ENCODE measurements at regions not wholly inside any gene's neighbourhood (a gene's known extent, or its start where the extent isn't known, plus 50 kb on each side); places are given as distances from the start of the nearest gene placed in this dataset.
"Not testable (repeated sequence)": the region's sequence is repeated elsewhere in the genome, so short reads cannot be mapped to it uniquely, and the experiment has no call there.

- not testable (repeated sequence) for DNase-seq
Observed at GRCh38 chr16:31975826-31976419, 102.3 kb downstream of the ZNF267 start.

GRCh38 chr16:31978463-31978862 lies 104.9 kb downstream of the ZNF267 start:
- not testable (repeated sequence) for DNase-seq

- not testable (repeated sequence) for DNase-seq
Observed at GRCh38 chr16:31981739-31982138, 108.1 kb downstream of the ZNF267 start.

- DNase-seq = not testable (repeated sequence)
Observed at GRCh38 chr16:31982986-31983385, 109.4 kb downstream of the ZNF267 start.

- not testable (repeated sequence) for DNase-seq
Observed at GRCh38 chr16:31983666-31984065, 110.1 kb downstream of the ZNF267 start.

GRCh38 chr16:31986895-31987294 lies 113.3 kb downstream of the ZNF267 start:
- not testable (repeated sequence) for DNase-seq

- not testable (repeated sequence) for DNase-seq
Observed at GRCh38 chr16:31988595-31989581, 115.3 kb downstream of the ZNF267 start.

- not testable (repeated sequence) for DNase-seq
Observed at GRCh38 chr16:31990261-31990660, 116.7 kb downstream of the ZNF267 start.

GRCh38 chr16:31990980-31991379 lies 117.4 kb downstream of the ZNF267 start:
- not testable (repeated sequence) for DNase-seq

GRCh38 chr16:31996325-31996724 lies 122.7 kb downstream of the ZNF267 start:
- DNase-seq = not testable (repeated sequence)

GRCh38 chr16:32002496-32002895 lies 128.9 kb downstream of the ZNF267 start:
- DNase-seq = not testable (repeated sequence)

GRCh38 chr16:32003819-32004218 lies 130.2 kb downstream of the ZNF267 start:
- not testable (repeated sequence) for DNase-seq

- not testable (repeated sequence) for DNase-seq
Observed at GRCh38 chr16:32038783-32039496, 165.3 kb downstream of the ZNF267 start.

GRCh38 chr16:32039919-32040318 lies 166.3 kb downstream of the ZNF267 start:
- DNase-seq = not testable (repeated sequence)

- peak; percentile 60 for DNase-seq
Observed at GRCh38 chr16:32066016-32066651, 187.0 kb upstream of the TP53TG3D start.

GRCh38 chr16:32071586-32071985 lies 181.5 kb upstream of the TP53TG3D start:
- DNase-seq = not testable (repeated sequence)

- not testable (repeated sequence) for DNase-seq
Observed at GRCh38 chr16:32083891-32084290, 169.2 kb upstream of the TP53TG3D start.

- DNase-seq = not testable (repeated sequence)
Observed at GRCh38 chr16:32084656-32085401, 168.3 kb upstream of the TP53TG3D start.

- not testable (repeated sequence) for DNase-seq
Observed at GRCh38 chr16:32085438-32086141, 167.5 kb upstream of the TP53TG3D start.

- DNase-seq = not testable (repeated sequence)
Observed at GRCh38 chr16:32115562-32115961, 137.5 kb upstream of the TP53TG3D start.

- DNase-seq = no peak
Observed at GRCh38 chr16:32116080-32116479, 137.0 kb upstream of the TP53TG3D start.

Data from NCI-H1105 (cell line).